HepG2 (cell line): ENCODE measurements at regions not wholly inside any gene's neighbourhood (a gene's known extent, or its start where the extent isn't known, plus 50 kb on each side); places are given as distances from the start of the nearest gene placed in this dataset.
"Not testable (repeated sequence)": the region's sequence is repeated elsewhere in the genome, so short reads cannot be mapped to it uniquely, and the experiment has no call there.

Source experiments
- ATAC-seq: fragments of 200-7000 bp; cut with Tn5 transposase; 3 replicates; pipeline ENCODE4 v1.9.1; 2020; ENCODE audit warnings: mild to moderate bottlenecking, moderate library complexity
- BruUV-seq: library from RNA; stranded (reverse); fragments of 400-500 nt; replicated peaks from 2 replicates; lab custom pipeline; 2021; lab: Mats Ljungman, UMichigan
- CTCF ChIA-PET: fragments of 300-600 bp; formaldehyde crosslinking; extraction: SDS; loops from one replicate; lab custom pipeline; 2021; ENCODE audit warnings: low total read pairs, inconsistent platforms, low intra/inter-chr PET ratio; lab: Yijun Ruan, JAX
- POLR2A ChIA-PET: fragments of 350-600 bp; sonication (Branson Sonifier 250); formaldehyde crosslinking; loops from one replicate; lab custom pipeline; 2020; ENCODE audit warnings: antibody characterized with exemption, inconsistent platforms; lab: Yijun Ruan, JAX
- DNase-seq: peaks from one replicate; pipeline ENCODE4 v3.0.0-alpha.2; 2015; ENCODE audit warnings: low spot score
- FAIRE-seq: peaks from 3 replicates; lab custom pipeline; 2011; peaks lifted over from hg19 to GRCh38; lab: Jason Lieb, UNC
- H2AFZ ChIP-seq: one replicate; pipeline ENCODE4 v1.6.1; 2011; ENCODE audit warnings: low read length, inconsistent platforms
- H3K27ac ChIP-seq: fragments of 300-600 bp; 3 replicates; pipeline ENCODE4 v1.8.0; 2011; ENCODE audit warnings: mixed run types, mild to moderate bottlenecking, mixed read lengths, low read length, inconsistent platforms; ENCODE audit not compliant: insufficient read depth; ENCODE audit errors: extremely low read length
- H3K27me3 ChIP-seq, 2 experiments: fragments of 200-600 bp in 1 of 2; 2 replicates in 1 of 2; 3 replicates in 1 of 2; pipeline versions ENCODE4 v1.6.0 to v1.8.0; 2011; ENCODE audit warnings: low read length in 2 of 2, mild to moderate bottlenecking in 2 of 2, moderate library complexity in 2 of 2, inconsistent platforms in 1 of 2; ENCODE audit not compliant: insufficient read depth in 2 of 2, control insufficient read depth in 1 of 2
- H3K36me3 ChIP-seq, 2 experiments: fragments of 200-600 bp in 1 of 2; replicated peaks in 1 of 2; 2 replicates in 1 of 2; 3 replicates in 1 of 2; pipeline versions ENCODE4 v1.5.1 to v1.8.0; 2011; ENCODE audit warnings: low read length in 2 of 2, inconsistent platforms in 1 of 2; ENCODE audit not compliant: insufficient read depth in 2 of 2, control insufficient read depth in 1 of 2
- H3K4me1 ChIP-seq: 2 replicates; pipeline ENCODE4 v1.5.1; 2012; ENCODE audit warnings: low read length, inconsistent platforms; ENCODE audit not compliant: insufficient read depth
- H3K4me2 ChIP-seq: 2 replicates; pipeline ENCODE4 v1.6.0; 2011; ENCODE audit warnings: low read depth, low read length, inconsistent platforms
- H3K4me3 ChIP-seq, 3 experiments: fragments of 200-600 bp in 1 of 3; sonication (generic), shearing (Covaris generic) in 1 of 3; replicated peaks in 1 of 3; 2 replicates each; pipeline ENCODE4 v1.5.1; 2011 to 2016; ENCODE audit warnings: low read length in 3 of 3, inconsistent platforms in 2 of 3, low read depth in 2 of 3, mild to moderate bottlenecking in 2 of 3, control low read depth in 1 of 3, mixed read lengths in 1 of 3; ENCODE audit not compliant: insufficient read depth in 1 of 3
- H3K79me2 ChIP-seq: one replicate; pipeline ENCODE4 v1.6.1; 2011; ENCODE audit warnings: low read length, inconsistent platforms; ENCODE audit not compliant: insufficient read depth
- H3K9ac ChIP-seq: 2 replicates; pipeline ENCODE4 v1.6.0; 2011; ENCODE audit warnings: mild to moderate bottlenecking, low read depth, low read length, inconsistent platforms; ENCODE audit not compliant: insufficient read depth
- H3K9me3 ChIP-seq: 2 replicates; pipeline ENCODE4 v1.5.1; 2012; ENCODE audit warnings: mild to moderate bottlenecking, low read length
- H4K20me1 ChIP-seq: 2 replicates; pipeline ENCODE4 v1.6.0; 2011; ENCODE audit warnings: inconsistent platforms, mild to moderate bottlenecking, low read length, moderate library complexity; ENCODE audit not compliant: insufficient read depth
- GATAD2A ChIP-seq: IDR thresholded peaks from 2 replicates; pipeline ENCODE4 v1.6.1; 2016
- HMG20A ChIP-seq: IDR thresholded peaks from 2 replicates; pipeline ENCODE4 v1.6.1; 2016; ENCODE audit warnings: borderline replicate concordance
- HNF4A ChIP-seq: sonication (generic); formaldehyde crosslinking; IDR thresholded peaks from 2 replicates; pipeline ENCODE4 v1.4.0; 2020; ENCODE audit warnings: missing genetic modification reagents
- KDM6A ChIP-seq: IDR thresholded peaks from 2 replicates; pipeline ENCODE4 v1.6.1; 2016; ENCODE audit warnings: low read depth
- KMT2B ChIP-seq: IDR thresholded peaks from 2 replicates; pipeline ENCODE4 v1.6.1; 2016; ENCODE audit warnings: missing genetic modification reagents, missing compliant biosample characterization
- MED1 ChIP-seq: sonication (generic); formaldehyde crosslinking; IDR thresholded peaks from 2 replicates; pipeline ENCODE4 v1.4.0; 2020; ENCODE audit warnings: missing genetic modification reagents
- NR2F6 ChIP-seq, 2 experiments: IDR thresholded peaks; 2 replicates each; pipeline ENCODE4 v1.6.1; 2016; ENCODE audit warnings: antibody characterized with exemption in 1 of 2, mild to moderate bottlenecking in 1 of 2
- SOX13 ChIP-seq, 3 experiments: fragments of 450-650 bp in 1 of 3; sonication (generic) in 1 of 3; formaldehyde crosslinking in 1 of 3; IDR thresholded peaks in 2 of 3; conservative IDR thresholded peaks in 1 of 3; 2 replicates each; pipeline versions ENCODE4 v1.5.0 to v1.6.1; 2016 to 2020; ENCODE audit warnings: antibody characterized with exemption in 1 of 3, mild to moderate bottlenecking in 1 of 3, missing compliant biosample characterization in 1 of 3, missing genetic modification reagents in 1 of 3, moderate library complexity in 1 of 3
- SOX5 ChIP-seq: IDR thresholded peaks from 2 replicates; pipeline ENCODE4 v1.6.1; 2016; ENCODE audit warnings: borderline replicate concordance
- ZNF644 ChIP-seq: IDR thresholded peaks from 2 replicates; pipeline ENCODE4 v1.6.1; 2016; ENCODE audit warnings: low read depth
- WGBS: methylation state at CpG from one replicate; pipeline ENCODE4 v1.1.6; 2017; ENCODE audit warnings: low lambda C conversion rate; 5-methylcytosine and 5-hydroxymethylcytosine counted together
- in situ Hi-C: cut with HindIII; loops from 2 replicates; pipeline ENCODE4 v1.10.0; 2017; ENCODE audit warnings: low pct_unique_long_range_greater_than_20kb; ENCODE audit not compliant: extremely low pct_ligation_motif_present
- intact Hi-C: fragments of 100-400 bp; cut with micrococcal nuclease; formaldehyde crosslinking; loops from one replicate; pipeline ENCODE4 v1.10.0; 2022; ENCODE audit not compliant: unreplicated experiment
- TF ChIP-seq, protein P1 (sequence below): IDR thresholded peaks from 2 replicates; pipeline ENCODE4 v1.4.0; 2020; ENCODE audit warnings: mild to moderate bottlenecking, missing genetic modification reagents
- TF ChIP-seq, protein P2 (sequence below): sonication (generic); formaldehyde crosslinking; IDR thresholded peaks from 2 replicates; pipeline ENCODE4 v1.4.0; 2020; ENCODE audit warnings: missing genetic modification reagents
- TF ChIP-seq, protein P3 (sequence below): sonication (generic); formaldehyde crosslinking; IDR thresholded peaks from 2 replicates; pipeline ENCODE4 v1.4.0; 2020; ENCODE audit warnings: missing genetic modification reagents

DNA sequence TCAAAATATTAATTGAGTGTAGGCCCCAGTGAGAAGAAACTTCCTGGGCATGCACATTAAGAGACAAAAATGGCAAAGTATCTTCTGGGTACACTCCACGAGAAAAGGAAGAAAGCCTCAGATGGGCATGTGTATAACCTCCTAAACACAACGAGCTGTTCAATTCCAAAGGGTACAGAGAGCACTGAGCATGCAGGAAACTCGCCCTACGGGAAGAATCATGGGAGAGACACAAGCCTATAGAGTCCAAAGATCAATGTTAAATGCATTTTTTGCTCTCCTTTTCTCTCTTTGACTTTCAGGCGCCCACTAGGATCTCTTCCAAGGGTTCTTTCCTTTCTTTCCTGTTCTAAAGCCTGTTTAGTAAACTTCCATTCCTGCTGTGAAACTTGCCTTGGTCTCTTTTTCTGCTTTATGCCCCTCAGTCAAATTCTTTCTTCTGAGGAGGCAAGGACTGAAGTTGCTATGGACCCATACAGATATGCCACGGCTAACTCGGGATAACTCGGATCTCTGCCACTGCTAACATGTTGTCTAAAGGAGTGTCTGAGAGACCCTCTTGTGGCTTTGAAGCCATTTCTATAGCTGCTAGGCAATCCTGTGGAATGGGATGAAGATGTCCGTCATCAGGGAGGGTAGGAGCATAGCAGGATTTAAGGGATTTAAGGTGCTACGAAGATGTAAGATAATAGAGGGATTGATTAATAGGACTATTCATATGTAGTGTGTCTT lies 99.5 kb upstream of the MTLN start:
- in situ Hi-C loops; H3K27me3 ChIP-seq; H3K36me3 ChIP-seq; H3K4me3 ChIP-seq; H3K9me3 ChIP-seq; H2AFZ ChIP-seq; BruUV-seq; intact Hi-C loops; H4K20me1 ChIP-seq; H3K79me2 ChIP-seq; H3K4me1 ChIP-seq; H3K9ac ChIP-seq; CTCF ChIA-PET; DNase-seq; POLR2A ChIA-PET; TF ChIP-seq SOX13, NR2F6 (IDR thresholded peaks at IDR 0.05): not testable (repeated sequence)
- peak overlapping the region; percentile 62 for H3K4me2 ChIP-seq
- peak; percentile 95 for ATAC-seq
- WGBS: 1% methylated on average over 4 of the region's 10 CpGs
- peak; percentile 97 for FAIRE-seq
- peak overlapping the region; percentile 55 for H3K27ac ChIP-seq
- TF ChIP-seq ZNF644 (CRISPR knock-in tag): peak; percentile 90
- TF ChIP-seq KDM6A (CRISPR knock-in tag): peak; percentile 77
- 0 out of 2 replicates have a peak, but pooled peaks have one; percentile 25 for TF ChIP-seq KMT2B (CRISPR knock-in tag)
- TF ChIP-seq, protein P1, sequence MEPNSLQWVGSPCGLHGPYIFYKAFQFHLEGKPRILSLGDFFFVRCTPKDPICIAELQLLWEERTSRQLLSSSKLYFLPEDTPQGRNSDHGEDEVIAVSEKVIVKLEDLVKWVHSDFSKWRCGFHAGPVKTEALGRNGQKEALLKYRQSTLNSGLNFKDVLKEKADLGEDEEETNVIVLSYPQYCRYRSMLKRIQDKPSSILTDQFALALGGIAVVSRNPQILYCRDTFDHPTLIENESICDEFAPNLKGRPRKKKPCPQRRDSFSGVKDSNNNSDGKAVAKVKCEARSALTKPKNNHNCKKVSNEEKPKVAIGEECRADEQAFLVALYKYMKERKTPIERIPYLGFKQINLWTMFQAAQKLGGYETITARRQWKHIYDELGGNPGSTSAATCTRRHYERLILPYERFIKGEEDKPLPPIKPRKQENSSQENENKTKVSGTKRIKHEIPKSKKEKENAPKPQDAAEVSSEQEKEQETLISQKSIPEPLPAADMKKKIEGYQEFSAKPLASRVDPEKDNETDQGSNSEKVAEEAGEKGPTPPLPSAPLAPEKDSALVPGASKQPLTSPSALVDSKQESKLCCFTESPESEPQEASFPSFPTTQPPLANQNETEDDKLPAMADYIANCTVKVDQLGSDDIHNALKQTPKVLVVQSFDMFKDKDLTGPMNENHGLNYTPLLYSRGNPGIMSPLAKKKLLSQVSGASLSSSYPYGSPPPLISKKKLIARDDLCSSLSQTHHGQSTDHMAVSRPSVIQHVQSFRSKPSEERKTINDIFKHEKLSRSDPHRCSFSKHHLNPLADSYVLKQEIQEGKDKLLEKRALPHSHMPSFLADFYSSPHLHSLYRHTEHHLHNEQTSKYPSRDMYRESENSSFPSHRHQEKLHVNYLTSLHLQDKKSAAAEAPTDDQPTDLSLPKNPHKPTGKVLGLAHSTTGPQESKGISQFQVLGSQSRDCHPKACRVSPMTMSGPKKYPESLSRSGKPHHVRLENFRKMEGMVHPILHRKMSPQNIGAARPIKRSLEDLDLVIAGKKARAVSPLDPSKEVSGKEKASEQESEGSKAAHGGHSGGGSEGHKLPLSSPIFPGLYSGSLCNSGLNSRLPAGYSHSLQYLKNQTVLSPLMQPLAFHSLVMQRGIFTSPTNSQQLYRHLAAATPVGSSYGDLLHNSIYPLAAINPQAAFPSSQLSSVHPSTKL (CRISPR knock-in tag): peak; percentile 74
- TF ChIP-seq, protein P2, sequence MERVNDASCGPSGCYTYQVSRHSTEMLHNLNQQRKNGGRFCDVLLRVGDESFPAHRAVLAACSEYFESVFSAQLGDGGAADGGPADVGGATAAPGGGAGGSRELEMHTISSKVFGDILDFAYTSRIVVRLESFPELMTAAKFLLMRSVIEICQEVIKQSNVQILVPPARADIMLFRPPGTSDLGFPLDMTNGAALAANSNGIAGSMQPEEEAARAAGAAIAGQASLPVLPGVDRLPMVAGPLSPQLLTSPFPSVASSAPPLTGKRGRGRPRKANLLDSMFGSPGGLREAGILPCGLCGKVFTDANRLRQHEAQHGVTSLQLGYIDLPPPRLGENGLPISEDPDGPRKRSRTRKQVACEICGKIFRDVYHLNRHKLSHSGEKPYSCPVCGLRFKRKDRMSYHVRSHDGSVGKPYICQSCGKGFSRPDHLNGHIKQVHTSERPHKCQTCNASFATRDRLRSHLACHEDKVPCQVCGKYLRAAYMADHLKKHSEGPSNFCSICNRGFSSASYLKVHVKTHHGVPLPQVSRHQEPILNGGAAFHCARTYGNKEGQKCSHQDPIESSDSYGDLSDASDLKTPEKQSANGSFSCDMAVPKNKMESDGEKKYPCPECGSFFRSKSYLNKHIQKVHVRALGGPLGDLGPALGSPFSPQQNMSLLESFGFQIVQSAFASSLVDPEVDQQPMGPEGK (CRISPR knock-in tag): peak; percentile 32; the same call in 1 of the 2 replicates
- TF ChIP-seq GATAD2A (CRISPR knock-in tag): peak; percentile 62
- TF ChIP-seq SOX5: peak; percentile 55; the same call in 1 of the 2 replicates
- TF ChIP-seq, protein P3, sequence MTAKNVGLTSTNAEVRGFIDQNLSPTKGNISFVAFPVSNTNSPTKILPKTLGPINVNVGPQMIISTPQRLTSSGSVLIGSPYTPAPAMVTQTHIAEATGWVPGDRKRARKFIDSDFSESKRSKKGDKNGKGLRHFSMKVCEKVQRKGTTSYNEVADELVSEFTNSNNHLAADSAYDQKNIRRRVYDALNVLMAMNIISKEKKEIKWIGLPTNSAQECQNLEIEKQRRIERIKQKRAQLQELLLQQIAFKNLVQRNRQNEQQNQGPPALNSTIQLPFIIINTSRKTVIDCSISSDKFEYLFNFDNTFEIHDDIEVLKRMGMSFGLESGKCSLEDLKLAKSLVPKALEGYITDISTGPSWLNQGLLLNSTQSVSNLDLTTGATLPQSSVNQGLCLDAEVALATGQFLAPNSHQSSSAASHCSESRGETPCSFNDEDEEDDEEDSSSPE (CRISPR knock-in tag): peak; percentile 26; the same call in 1 of the 2 replicates
- peak in 1 of 2 experiments; percentile 56; a peak in 2 of 4 replicates for TF ChIP-seq SOX13 (CRISPR knock-in tag; conservative IDR thresholded peaks at IDR 0.05 in 1 of 2, IDR thresholded peaks at IDR 0.05 in 1 of 2)
- 0 out of 2 replicates have a peak, but pooled peaks have one; percentile 30 for TF ChIP-seq NR2F6 (CRISPR knock-in tag; IDR thresholded peaks at IDR 0.05)
- TF ChIP-seq MED1 (CRISPR knock-in tag): peak; percentile 63; the same call in 1 of the 2 replicates
- peak; percentile 85 for TF ChIP-seq HNF4A
- peak; percentile 53; the same call in 1 of the 2 replicates for TF ChIP-seq HMG20A (CRISPR knock-in tag)
